ENCODE measurements at regions not wholly inside any gene's neighbourhood (a gene's known extent, or its start where the extent isn't known, plus 50 kb on each side); places are given as distances from the start of the nearest gene placed in this dataset.

GRCh38 chr7:17207220-17207619 lies 91.2 kb upstream of the AHR start:
- TF ChIP-seq CTCF (IDR thresholded peaks at IDR 0.05) (no peak), POLR2A (IDR thresholded peaks at IDR 0.05) (no peak), POLR2AphosphoS5 (IDR thresholded peaks at IDR 0.05; ENCODE audit: insufficient read depth in 1 of 2, low read depth in 1 of 2) (no peak)

Data from vagina (tissue), 2 donors.